ENCODE measurements at regions not wholly inside any gene's neighbourhood (a gene's known extent, or its start where the extent isn't known, plus 50 kb on each side); places are given as distances from the start of the nearest gene placed in this dataset.

DNA sequence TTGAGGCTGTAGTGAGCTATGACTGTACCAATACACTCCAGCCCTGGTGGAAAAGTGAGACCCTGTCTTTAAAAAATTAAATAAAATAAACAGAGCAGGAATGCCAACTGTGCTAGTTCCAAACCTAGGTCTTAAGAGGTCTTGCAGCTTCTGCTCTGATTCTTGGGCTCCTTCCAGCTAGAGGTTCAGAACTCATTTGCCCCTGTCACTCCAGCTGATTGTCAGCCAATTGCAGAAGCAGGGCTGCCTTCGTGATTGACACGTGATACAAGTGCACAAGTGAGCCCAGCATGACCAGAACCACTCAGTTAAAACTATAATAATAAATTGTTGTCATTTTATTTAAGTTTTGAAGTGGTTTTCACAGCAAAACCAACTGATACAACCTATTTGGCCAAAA lies 298.4 kb downstream of the USP25 start:
- TF ChIP-seq JUND (IDR thresholded peaks at IDR 0.05; ENCODE audit: low read depth) = no peak
- no peak for DNase-seq (ENCODE audit: low read depth in 1 of 2, low spot score in 1 of 2)
- in situ Hi-C loops (cut with HindIII; ENCODE audit: low pct_unique_long_range_greater_than_20kb, low sequenced_read_pairs) = no loop called here

GRCh38 chr21:16028941-16029464 lies 299.2 kb downstream of the USP25 start:
- no peak for TF ChIP-seq JUND (IDR thresholded peaks at IDR 0.05; ENCODE audit: low read depth)
- DNase-seq (ENCODE audit: low read depth in 1 of 2, low spot score in 1 of 2) = no peak

GRCh38 chr21:16033193-16033592 lies 303.4 kb downstream of the USP25 start:
- no peak for TF ChIP-seq JUND (IDR thresholded peaks at IDR 0.05; ENCODE audit: low read depth)
- no peak for DNase-seq (ENCODE audit: low read depth in 1 of 2, low spot score in 1 of 2)
- in situ Hi-C loops (cut with HindIII; ENCODE audit: low pct_unique_long_range_greater_than_20kb, low sequenced_read_pairs) = no loop called here

More at GRCh38 chr21:16028941-16029464, 299.2 kb downstream of the USP25 start:
- in situ Hi-C loops (cut with HindIII; ENCODE audit: low pct_unique_long_range_greater_than_20kb, low sequenced_read_pairs) = no loop called here

- no peak for DNase-seq (ENCODE audit: low read depth in 1 of 2, low spot score in 1 of 2)
- in situ Hi-C loops (cut with HindIII; ENCODE audit: low pct_unique_long_range_greater_than_20kb, low sequenced_read_pairs) = no loop called here
- no peak for TF ChIP-seq JUND (IDR thresholded peaks at IDR 0.05; ENCODE audit: low read depth)
These were observed 304.8 kb downstream of the USP25 start for GRCh38 chr21:16034446-16035190.

- TF ChIP-seq JUND (IDR thresholded peaks at IDR 0.05; ENCODE audit: low read depth) = no peak
- DNase-seq (ENCODE audit: low read depth in 1 of 2, low spot score in 1 of 2) = peak in 1 of 2 experiments; percentile 25
- in situ Hi-C loops (cut with HindIII; ENCODE audit: low pct_unique_long_range_greater_than_20kb, low sequenced_read_pairs) = no loop called here
These were observed 307.7 kb downstream of the USP25 start for GRCh38 chr21:16037421-16037955.

GRCh38 chr21:16040601-16041000 lies 310.8 kb downstream of the USP25 start:
- DNase-seq (ENCODE audit: low read depth in 1 of 2, low spot score in 1 of 2) = no peak
- no peak for TF ChIP-seq JUND (IDR thresholded peaks at IDR 0.05; ENCODE audit: low read depth)
- in situ Hi-C loops (cut with HindIII; ENCODE audit: low pct_unique_long_range_greater_than_20kb, low sequenced_read_pairs) = no loop called here

DNA sequence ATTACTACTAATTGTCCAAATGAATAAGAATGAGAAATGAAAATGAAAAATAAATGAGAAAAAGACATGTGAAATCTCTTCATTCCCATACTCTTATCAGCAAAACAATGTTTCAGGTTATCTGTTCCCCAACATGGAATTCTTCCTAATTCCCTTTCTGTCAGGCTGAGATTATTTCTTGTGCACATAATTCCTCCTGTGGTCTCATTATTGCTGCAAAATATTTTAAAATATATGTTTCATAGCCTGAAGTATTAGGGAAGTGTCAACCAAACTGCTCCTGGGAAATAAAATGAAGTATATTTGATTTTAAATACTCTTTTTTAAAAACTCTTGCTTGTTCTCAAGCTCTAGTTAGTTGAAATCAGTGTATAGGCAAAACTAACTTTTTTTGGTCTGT lies 314.9 kb downstream of the USP25 start:
- DNase-seq (ENCODE audit: low read depth in 1 of 2, low spot score in 1 of 2) = no peak
- TF ChIP-seq JUND (IDR thresholded peaks at IDR 0.05; ENCODE audit: low read depth) = no peak
- in situ Hi-C loops (cut with HindIII; ENCODE audit: low pct_unique_long_range_greater_than_20kb, low sequenced_read_pairs) = no loop called here

- no peak for TF ChIP-seq JUND (IDR thresholded peaks at IDR 0.05; ENCODE audit: low read depth)
- in situ Hi-C loops (cut with HindIII; ENCODE audit: low pct_unique_long_range_greater_than_20kb, low sequenced_read_pairs) = no loop called here
- no peak for DNase-seq (ENCODE audit: low read depth in 1 of 2, low spot score in 1 of 2)
These were observed 317.0 kb downstream of the USP25 start for GRCh38 chr21:16046656-16047330.

DNA sequence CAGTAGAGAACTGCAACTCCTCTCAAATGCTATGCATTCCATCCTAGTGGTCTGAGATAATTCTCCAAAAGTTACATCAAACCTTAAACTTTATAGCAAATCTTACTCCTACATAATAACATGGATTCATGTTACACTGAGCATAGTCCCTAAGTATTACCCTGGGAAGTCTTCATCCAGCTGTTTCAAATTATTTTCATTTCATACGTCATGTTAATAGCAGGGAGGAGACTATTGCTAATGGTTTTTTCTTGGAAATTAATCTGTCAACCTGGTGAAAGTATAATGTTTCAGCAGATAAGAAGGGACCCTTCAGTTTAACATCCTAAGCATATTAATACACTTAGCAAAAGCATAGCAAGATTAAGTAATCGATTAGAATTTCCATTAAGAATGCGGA lies 318.1 kb downstream of the USP25 start:
- in situ Hi-C loops (cut with HindIII; ENCODE audit: low pct_unique_long_range_greater_than_20kb, low sequenced_read_pairs) = no loop called here
- no peak for DNase-seq (ENCODE audit: low read depth in 1 of 2, low spot score in 1 of 2)
- TF ChIP-seq JUND (IDR thresholded peaks at IDR 0.05; ENCODE audit: low read depth) = no peak

DNA sequence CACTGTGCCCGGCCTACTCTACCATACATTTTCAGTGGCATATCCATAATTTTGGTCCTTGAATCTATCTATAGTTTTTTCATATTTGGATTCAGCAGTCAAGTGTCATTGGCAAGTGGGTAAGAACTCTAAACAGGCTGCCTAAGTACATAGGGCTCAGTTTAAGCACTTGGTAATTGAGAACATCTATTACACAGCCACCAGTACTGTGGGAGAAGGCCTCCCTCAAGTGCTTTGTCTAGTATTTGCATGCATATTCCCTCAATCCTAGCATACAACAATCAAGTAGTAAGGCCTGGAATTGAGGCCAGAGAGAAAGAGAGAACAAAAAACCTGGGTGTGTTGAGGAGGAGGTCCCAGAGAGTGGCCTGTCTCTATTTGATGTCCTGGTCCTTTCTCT lies 325.2 kb downstream of the USP25 start:
- in situ Hi-C loops (cut with HindIII; ENCODE audit: low pct_unique_long_range_greater_than_20kb, low sequenced_read_pairs) = no loop called here
- no peak for TF ChIP-seq JUND (IDR thresholded peaks at IDR 0.05; ENCODE audit: low read depth)
- DNase-seq (ENCODE audit: low read depth in 1 of 2, low spot score in 1 of 2) = peak in 1 of 2 experiments; percentile 52

DNA sequence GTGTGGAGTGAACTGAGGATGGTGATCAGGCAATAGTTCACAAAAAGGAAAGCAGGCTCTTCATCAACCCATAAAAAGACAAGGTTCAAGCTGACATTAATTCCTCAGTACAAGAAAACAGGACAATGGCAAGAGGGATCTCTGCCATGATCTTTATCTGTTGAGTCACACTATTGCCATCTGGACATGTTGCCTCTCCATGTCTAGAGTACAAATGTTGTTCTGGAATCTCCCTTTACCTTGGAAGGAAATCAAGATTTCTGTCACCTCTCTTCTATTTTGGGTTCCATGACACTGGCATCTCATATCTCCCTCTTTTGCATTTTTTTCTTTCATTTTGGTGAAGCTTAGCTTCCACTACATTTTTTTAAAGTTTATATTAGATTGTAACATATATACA lies 329.1 kb downstream of the USP25 start:
- in situ Hi-C loops (cut with HindIII; ENCODE audit: low pct_unique_long_range_greater_than_20kb, low sequenced_read_pairs) = no loop called here
- TF ChIP-seq JUND (IDR thresholded peaks at IDR 0.05; ENCODE audit: low read depth) = no peak
- DNase-seq (ENCODE audit: low read depth in 1 of 2, low spot score in 1 of 2) = peak in 1 of 2 experiments; percentile 15

- no peak for TF ChIP-seq JUND (IDR thresholded peaks at IDR 0.05; ENCODE audit: low read depth)
- no peak for DNase-seq (ENCODE audit: low read depth in 1 of 2, low spot score in 1 of 2)
- in situ Hi-C loops (cut with HindIII; ENCODE audit: low pct_unique_long_range_greater_than_20kb, low sequenced_read_pairs) = no loop called here
These were observed 330.2 kb downstream of the USP25 start for GRCh38 chr21:16059981-16060380.

GRCh38 chr21:16061194-16061593 lies 331.4 kb downstream of the USP25 start:
- in situ Hi-C loops (cut with HindIII; ENCODE audit: low pct_unique_long_range_greater_than_20kb, low sequenced_read_pairs) = no loop called here

More at GRCh38 chr21:16061194-16061593, 331.4 kb downstream of the USP25 start:
- DNase-seq (ENCODE audit: low read depth in 1 of 2, low spot score in 1 of 2) = no peak
- no peak for TF ChIP-seq JUND (IDR thresholded peaks at IDR 0.05; ENCODE audit: low read depth)
